NCI-H1048 (cell line): ENCODE measurements at regions not wholly inside any gene's neighbourhood (a gene's known extent, or its start where the extent isn't known, plus 50 kb on each side); places are given as distances from the start of the nearest gene placed in this dataset.
"Not testable (repeated sequence)": the region's sequence is repeated elsewhere in the genome, so short reads cannot be mapped to it uniquely, and the experiment has no call there.

ENCODE experiments used
- DNase-seq: peaks from one replicate; lab custom pipeline; 2025; lab: John Stamatoyannopoulos, UW

- DNase-seq: no peak
Measured at GRCh38 chr6:25181923-25182322, 97.3 kb upstream of the CARMIL1 start.

DNA sequence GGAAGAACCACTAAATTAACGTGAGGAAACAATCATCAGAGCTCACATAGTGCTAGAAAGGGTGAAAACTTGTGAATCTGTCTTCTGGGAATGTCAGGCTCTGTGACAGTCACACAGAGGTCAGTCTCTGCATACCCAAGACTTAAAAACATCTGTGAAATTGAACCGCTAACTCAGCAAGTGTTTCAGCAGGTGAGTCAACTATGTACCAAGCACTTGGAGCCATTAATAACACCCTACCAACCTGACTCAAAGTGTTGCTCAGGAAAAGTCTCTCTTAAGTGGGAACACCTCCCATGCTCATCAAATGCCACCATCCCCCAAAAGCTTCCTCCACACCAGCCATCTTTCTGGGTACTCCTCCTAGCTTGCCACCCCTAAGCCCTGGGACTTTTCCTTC lies 92.3 kb upstream of the CARMIL1 start:
- DNase-seq: no peak

GRCh38 chr6:25188232-25188631 lies 90.9 kb upstream of the CARMIL1 start:
- DNase-seq: no peak

GRCh38 chr6:25192590-25193459 lies 86.3 kb upstream of the CARMIL1 start:
- DNase-seq: no peak

- no peak for DNase-seq
Measured at GRCh38 chr6:25193460-25194171, 85.6 kb upstream of the CARMIL1 start.

- no peak for DNase-seq
Measured at GRCh38 chr6:25194172-25194678, 84.9 kb upstream of the CARMIL1 start.

DNA sequence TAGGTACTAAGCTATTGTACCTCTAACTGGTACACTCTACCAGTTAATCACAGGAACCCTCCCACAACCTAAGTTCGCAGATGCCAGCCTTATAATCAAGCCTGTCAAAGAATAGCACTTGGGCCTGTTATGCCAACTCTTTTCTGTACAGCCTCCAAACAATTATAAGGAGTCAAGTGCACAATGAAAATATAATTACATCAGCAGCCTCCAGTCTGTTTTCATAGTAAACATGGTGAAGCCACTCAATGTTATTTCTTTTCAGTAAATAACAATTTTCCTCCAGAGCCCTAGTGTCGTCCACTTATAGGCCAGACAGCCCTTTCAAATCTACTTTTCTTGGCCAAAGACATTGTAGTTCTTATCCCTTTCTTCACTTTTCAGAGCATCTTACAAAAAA lies 82.7 kb upstream of the CARMIL1 start:
- DNase-seq: no peak

DNA sequence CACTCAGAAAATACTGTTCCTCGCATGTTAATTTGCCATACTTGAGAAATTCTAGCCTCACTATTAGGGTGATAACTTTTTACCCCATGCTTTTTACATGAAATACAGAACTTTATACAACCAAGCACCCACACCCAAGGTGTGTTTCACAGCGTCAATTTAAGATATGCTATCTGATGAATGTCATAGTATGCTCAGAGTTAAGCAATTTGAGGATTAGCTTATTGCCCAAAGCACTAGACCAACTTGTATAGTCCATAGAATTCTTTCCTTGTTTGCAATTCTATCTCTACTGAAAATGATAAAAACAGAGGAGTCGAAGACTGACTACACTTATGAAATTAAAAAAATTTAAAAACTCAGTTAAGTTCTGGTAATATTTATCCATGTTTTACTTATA lies 82.1 kb upstream of the CARMIL1 start:
- DNase-seq: no peak

- no peak for DNase-seq
Measured at GRCh38 chr6:25199544-25199943, 79.6 kb upstream of the CARMIL1 start.

DNA sequence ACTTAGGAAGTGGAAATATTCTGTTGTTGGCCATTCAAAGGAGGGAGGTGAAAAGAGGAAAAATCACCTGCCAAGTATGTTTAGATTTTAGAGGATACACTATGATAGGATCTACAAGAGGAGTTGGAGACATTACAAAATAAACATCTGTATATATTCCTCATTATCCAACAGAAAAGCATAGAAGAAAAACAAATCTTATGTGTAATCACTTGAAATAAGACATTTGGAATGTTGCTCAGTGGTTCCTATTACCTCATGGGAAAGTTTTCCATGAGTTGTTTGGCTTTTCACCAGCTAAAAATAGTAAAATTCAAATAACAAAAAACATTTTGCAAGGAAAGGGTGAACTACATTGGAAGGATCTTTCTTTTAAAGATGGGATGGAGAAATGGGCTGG lies 76.7 kb upstream of the CARMIL1 start:
- no peak for DNase-seq

GRCh38 chr6:25205629-25206028 lies 73.5 kb upstream of the CARMIL1 start:
- no peak for DNase-seq

- not testable (repeated sequence) for DNase-seq
Measured at GRCh38 chr6:25207453-25208155, 71.6 kb upstream of the CARMIL1 start.

- no peak for DNase-seq
Measured at GRCh38 chr6:25215881-25216280, 63.3 kb upstream of the CARMIL1 start.

DNA sequence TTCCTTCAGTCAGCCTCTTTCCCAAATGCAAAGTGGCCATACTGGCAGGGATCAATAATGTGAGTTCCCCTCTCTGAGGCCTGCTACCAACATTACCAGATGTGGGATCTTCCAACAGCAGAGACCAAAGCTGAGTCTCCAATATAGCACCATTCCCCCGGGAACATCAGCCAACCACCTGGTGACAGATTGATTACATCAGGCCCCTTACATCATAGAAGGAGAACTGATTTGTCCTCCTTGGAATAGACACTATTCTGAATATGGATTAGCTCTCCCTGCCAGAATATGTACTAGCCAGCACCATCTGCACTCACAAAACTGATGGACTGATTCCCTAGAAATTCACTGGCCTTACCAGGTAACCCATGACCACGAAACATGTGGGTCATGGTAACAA lies 61.9 kb upstream of the CARMIL1 start:
- DNase-seq: no peak

- no peak for DNase-seq
Measured at GRCh38 chr6:25217829-25218228, 61.3 kb upstream of the CARMIL1 start.

DNA sequence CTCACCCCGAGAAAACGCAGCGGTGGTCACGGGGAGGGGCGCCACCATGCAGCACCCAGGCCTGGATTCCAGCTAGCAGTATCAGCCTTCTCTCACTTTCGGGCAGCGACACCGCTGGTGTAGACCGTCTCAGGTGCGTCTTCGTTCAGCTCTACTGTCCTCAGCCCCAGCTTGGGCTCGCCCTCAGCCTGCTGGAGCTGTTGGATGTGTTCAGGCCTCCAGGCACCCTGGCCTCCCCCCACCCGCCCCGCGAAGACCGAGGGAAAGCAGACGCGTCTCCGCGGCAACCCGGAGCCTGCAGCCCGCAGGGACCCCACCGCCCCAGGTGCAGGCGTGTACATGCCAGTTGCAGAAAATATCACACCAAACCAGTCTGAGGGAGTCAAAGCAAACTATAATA lies 60.8 kb upstream of the CARMIL1 start:
- DNase-seq: no peak

DNA sequence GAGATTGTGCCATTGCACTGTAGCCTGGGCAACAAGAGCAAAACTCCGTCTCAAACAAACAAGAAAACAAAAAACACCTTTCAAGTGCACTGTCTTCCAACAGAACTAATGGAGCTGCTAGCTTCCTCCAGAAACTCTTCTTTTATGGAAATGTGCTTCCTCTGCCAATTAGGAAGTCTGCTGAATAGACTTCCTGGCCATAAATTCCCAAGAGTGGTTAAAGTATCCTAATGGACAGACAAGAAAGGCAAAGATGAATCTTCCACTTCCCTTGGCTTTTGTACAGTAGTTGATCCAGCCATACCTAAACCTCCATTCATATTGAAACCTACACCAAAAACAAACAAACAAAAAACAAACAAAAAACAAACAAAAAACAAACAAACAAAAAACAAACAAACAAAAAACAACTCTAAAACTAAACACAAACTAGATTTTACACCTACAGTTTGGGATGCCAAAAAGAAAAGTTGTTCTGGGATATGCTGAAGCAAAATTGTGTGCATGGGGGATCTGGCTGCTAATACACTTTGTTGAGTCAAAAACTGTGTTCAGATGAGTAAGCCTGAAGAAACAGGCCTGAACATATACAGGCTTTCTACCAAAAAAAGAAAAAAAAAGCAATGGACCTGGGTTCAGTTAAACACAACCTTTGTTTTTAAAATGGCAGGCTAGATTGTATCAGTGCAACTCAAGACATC lies 59.8 kb upstream of the CARMIL1 start:
- no peak for DNase-seq

DNA sequence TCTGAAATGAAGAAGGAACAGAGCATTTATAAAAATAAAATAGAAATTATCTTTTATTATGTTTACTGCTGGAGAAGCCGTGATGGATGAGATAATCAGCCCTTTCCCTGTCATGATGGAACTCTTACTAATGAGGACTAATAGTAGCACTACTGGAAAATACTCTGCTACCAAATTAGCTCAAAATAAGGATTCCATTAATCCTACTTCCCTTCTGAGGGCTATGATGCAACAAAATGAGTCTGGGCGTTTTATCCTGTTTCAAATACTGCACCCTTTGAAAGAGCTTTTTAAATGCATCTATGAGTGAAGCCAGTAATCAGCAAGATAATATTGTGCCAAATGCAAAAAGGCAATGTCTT lies 59.3 kb upstream of the CARMIL1 start:
- no peak for DNase-seq

- no peak for DNase-seq
Measured at GRCh38 chr6:25220857-25221256, 58.3 kb upstream of the CARMIL1 start.

DNA sequence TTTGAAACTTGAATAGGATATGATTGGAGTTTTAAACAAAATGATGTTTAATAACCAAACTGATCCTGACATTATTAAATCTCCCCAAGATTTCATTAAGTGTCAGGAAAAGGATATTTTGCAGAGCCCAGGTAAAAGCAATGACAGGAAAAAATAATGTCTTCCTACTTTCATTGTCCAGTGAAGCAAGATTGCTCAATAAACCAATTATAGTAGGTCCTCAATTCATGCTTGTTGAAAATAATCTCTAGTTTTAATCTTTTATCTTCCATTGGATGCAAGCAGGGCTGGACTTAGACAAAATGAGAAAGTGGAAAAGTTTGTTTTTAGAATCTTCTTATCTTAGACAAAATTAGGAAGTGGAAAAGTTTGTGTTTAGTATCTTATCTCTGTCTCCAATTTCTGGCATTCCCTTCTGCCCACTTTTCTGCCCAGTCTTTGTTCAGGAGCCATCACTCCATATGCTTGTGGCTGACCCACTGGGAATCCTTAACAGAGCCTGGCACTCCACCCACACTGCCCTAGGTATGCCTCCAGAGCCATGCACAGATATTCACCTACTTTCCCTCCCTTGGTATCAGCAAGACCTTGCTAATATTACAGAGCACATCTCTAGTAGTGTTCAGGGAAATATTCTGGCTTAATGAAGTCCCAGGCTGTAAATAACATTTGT lies 57.0 kb upstream of the CARMIL1 start:
- DNase-seq: no peak

DNA sequence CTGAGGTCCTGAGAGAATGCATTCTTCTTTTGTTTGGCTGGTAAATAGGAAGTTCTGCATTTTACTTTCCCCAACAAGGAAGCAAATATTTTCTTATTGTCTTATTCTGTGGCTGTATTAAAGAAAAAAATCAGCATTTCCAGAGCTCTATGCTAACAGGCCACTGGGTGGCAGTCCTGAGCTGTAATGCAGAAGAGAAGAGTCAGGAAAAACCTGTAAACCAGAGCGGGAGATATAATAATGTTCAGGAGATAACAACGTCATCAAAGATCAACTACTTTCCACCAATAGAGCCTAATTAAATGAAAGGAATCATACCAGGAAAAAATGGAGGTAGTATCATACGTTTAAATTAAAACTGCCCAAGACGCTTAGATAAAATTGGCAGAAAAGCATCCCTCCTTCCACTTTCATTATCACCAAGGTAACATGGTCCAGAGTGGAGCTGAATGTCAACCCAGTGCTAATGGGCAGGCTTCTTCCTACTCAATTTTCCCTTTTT lies 55.6 kb upstream of the CARMIL1 start:
- peak; percentile 19 for DNase-seq
